Panc1 (cell line): ENCODE measurements at regions not wholly inside any gene's neighbourhood (a gene's known extent, or its start where the extent isn't known, plus 50 kb on each side); places are given as distances from the start of the nearest gene placed in this dataset.

Source experiments
- ATAC-seq: fragments of 200-7000 bp; cut with Tn5 transposase; 2 replicates; pipeline ENCODE4 v1.9.1; 2020; ENCODE audit warnings: mild to moderate bottlenecking, moderate library complexity
- BruUV-seq: library from RNA; stranded (reverse); fragments of 400-500 nt; replicated peaks from 2 replicates; lab custom pipeline; 2021; lab: Mats Ljungman, UMichigan
- CTCF ChIA-PET: fragments of 300-600 bp; sonication (Branson Sonifier 250); formaldehyde crosslinking; loops from one replicate; lab custom pipeline; 2022; ENCODE audit warnings: antibody characterized with exemption; lab: Charles Lee
- POLR2A ChIA-PET: fragments of 300-600 bp; sonication (Branson Sonifier 250); formaldehyde crosslinking; loops from one replicate; lab custom pipeline; 2022; ENCODE audit warnings: antibody characterized with exemption; lab: Charles Lee
- DNase-seq: peaks from one replicate; pipeline ENCODE4 v3.0.0-alpha.2; 2010; ENCODE audit warnings: low read depth, low spot score
- H3K27ac ChIP-seq: 2 replicates; pipeline ENCODE4 v1.5.1; 2011; ENCODE audit warnings: mild to moderate bottlenecking, low read length, inconsistent platforms
- H3K27me3 ChIP-seq: fragments of 200-500 bp; sonication (Bioruptor generic); 2 replicates; pipeline ENCODE4 v1.6.0; 2014; ENCODE audit warnings: low read length, inconsistent platforms; ENCODE audit not compliant: control insufficient read depth, insufficient read depth
- H3K36me3 ChIP-seq: fragments of 200-500 bp; sonication (Bioruptor generic); 2 replicates; pipeline ENCODE4 v1.5.1; 2014; ENCODE audit warnings: inconsistent platforms, mild to moderate bottlenecking, low read length, moderate library complexity; ENCODE audit not compliant: control insufficient read depth, insufficient read depth
- H3K4me1 ChIP-seq: 2 replicates; pipeline ENCODE4 v1.5.1; 2011; ENCODE audit warnings: inconsistent platforms, mild to moderate bottlenecking, low read length, moderate library complexity; ENCODE audit not compliant: control insufficient read depth, insufficient read depth
- H3K4me3 ChIP-seq, 2 experiments: 2 replicates each; pipeline ENCODE4 v1.5.1; 2011 to 2012; ENCODE audit warnings: low read depth in 2 of 2, low read length in 2 of 2, mild to moderate bottlenecking in 2 of 2, inconsistent platforms in 1 of 2, moderate library complexity in 1 of 2
- H3K9me3 ChIP-seq: fragments of 200-500 bp; sonication (Bioruptor generic); 2 replicates; pipeline ENCODE4 v1.5.1; 2014; ENCODE audit warnings: low read depth, mild to moderate bottlenecking, inconsistent platforms, low read length, moderate library complexity; ENCODE audit not compliant: control insufficient read depth, insufficient read depth
- CTCF ChIP-seq: fragments of 450-650 bp; IDR thresholded peaks from 2 replicates; pipeline ENCODE4 v1.5.1; 2017; ENCODE audit warnings: mild to moderate bottlenecking
- POLR2AphosphoS5 ChIP-seq: IDR thresholded peaks from 2 replicates; pipeline ENCODE4 v1.6.1; 2012; ENCODE audit warnings: mild to moderate bottlenecking, low read depth, low read length, moderate library complexity
- REST ChIP-seq, 2 experiments: IDR thresholded peaks; 2 replicates each; pipeline ENCODE4 v1.6.1; 2011 to 2012; ENCODE audit warnings: low read depth in 2 of 2, control low read depth in 1 of 2, low read length in 1 of 2, mild to moderate bottlenecking in 1 of 2, moderate library complexity in 1 of 2; ENCODE audit not compliant: insufficient read depth in 1 of 2
- SIN3A ChIP-seq: IDR thresholded peaks from 2 replicates; pipeline ENCODE4 v1.6.1; 2012; ENCODE audit warnings: low read depth, mild to moderate bottlenecking, low read length, moderate library complexity, borderline replicate concordance; ENCODE audit not compliant: insufficient read depth
- TCF7L2 ChIP-seq: IDR thresholded peaks from 2 replicates; pipeline ENCODE4 v1.6.1; 2011; ENCODE audit warnings: mild to moderate bottlenecking, low read depth, low read length, inconsistent platforms
- in situ Hi-C: cut with HindIII; loops from 2 replicates; pipeline ENCODE4 v1.10.0; 2016; ENCODE audit warnings: low sequenced_read_pairs, low pct_unique_long_range_greater_than_20kb
- intact Hi-C: fragments of 100-400 bp; cut with micrococcal nuclease; formaldehyde crosslinking; loops from one replicate; pipeline ENCODE4 v1.10.0; 2022; ENCODE audit not compliant: unreplicated experiment

- DNase-seq, result no peak
- CTCF ChIA-PET, result no interaction called here
- in situ Hi-C loops, result no loop called here
- POLR2A ChIA-PET, result no interaction called here
- H3K4me3 ChIP-seq, result no peak overlapping the region
- H3K4me1 ChIP-seq, result no peaks in the 10 kb centered on the region
- H3K27me3 ChIP-seq, result no peaks in the 10 kb centered on the region
- BruUV-seq, result no TSS peak
- TF ChIP-seq SIN3A, result no peak
- no peak for TF ChIP-seq TCF7L2
- TF ChIP-seq CTCF, result no peak
- TF ChIP-seq POLR2AphosphoS5, result no peak
- TF ChIP-seq REST (IDR thresholded peaks at IDR 0.05; ENCODE audit: insufficient read depth in 1 of 2, low read depth in 2 of 2, low read length in 1 of 2), result no peak
- H3K9me3 ChIP-seq, result no peaks in the 10 kb centered on the region
- H3K36me3 ChIP-seq, result no peaks in the 10 kb centered on the region
- ATAC-seq, result no peak
- no peak overlapping the region for H3K27ac ChIP-seq
- intact Hi-C loops, result no loop called here
Measured at GRCh38 chr5:143987751-143988560, 176.0 kb downstream of the HMHB1 start.

- ATAC-seq, result no peak
- no peaks in the 10 kb centered on the region for H3K36me3 ChIP-seq
- intact Hi-C loops (no loop called here), in situ Hi-C loops (no loop called here)
- ChIA-PET POLR2A (no interaction called here), CTCF (no interaction called here)
- H3K4me1 ChIP-seq, result no peaks in the 10 kb centered on the region
- no peaks in the 10 kb centered on the region for H3K9me3 ChIP-seq
- no peak for DNase-seq
- H3K27ac ChIP-seq, result no peak overlapping the region
- H3K27me3 ChIP-seq, result no peaks in the 10 kb centered on the region
- no peak overlapping the region for H3K4me3 ChIP-seq
- BruUV-seq, result no TSS peak
- no peak for TF ChIP-seq REST (IDR thresholded peaks at IDR 0.05; ENCODE audit: insufficient read depth in 1 of 2, low read depth in 2 of 2, low read length in 1 of 2)
- TF ChIP-seq CTCF, result no peak
- TF ChIP-seq TCF7L2, result no peak
- TF ChIP-seq POLR2AphosphoS5, result no peak
- no peak for TF ChIP-seq SIN3A
Measured at GRCh38 chr5:143992496-143992895, 178.0 kb downstream of the YIPF5 start.
